Neural cell (in vitro differentiated cells): ENCODE measurements at regions not wholly inside any gene's neighbourhood (a gene's known extent, or its start where the extent isn't known, plus 50 kb on each side); places are given as distances from the start of the nearest gene placed in this dataset.

Source experiments
- H2AFZ ChIP-seq: fragments of 200-600, 300-800 bp; sonication (generic), shearing (Covaris generic); 2 replicates; pipeline ENCODE4 v1.6.0; 2014; ENCODE audit warnings: low read depth, mild to moderate bottlenecking, antibody characterized with exemption, low read length, moderate library complexity
- H3F3A ChIP-seq: fragments of 200-600 bp; shearing (Covaris generic); 2 replicates; pipeline ENCODE4 v1.6.1; 2016; ENCODE audit warnings: mild to moderate bottlenecking, moderate library complexity, mixed read lengths, antibody characterized with exemption, low read length; ENCODE audit not compliant: insufficient read depth, poor library complexity, severe bottlenecking
- H3K27ac ChIP-seq: fragments of 200-600, 300-800 bp; sonication (generic), shearing (Covaris generic); 2 replicates; pipeline ENCODE4 v1.5.1; 2014; ENCODE audit warnings: mild to moderate bottlenecking, low read length, moderate library complexity
- H3K27me3 ChIP-seq: fragments of 300-800, 200-600 bp; sonication (generic), shearing (Covaris generic); 2 replicates; pipeline ENCODE4 v1.6.0; 2014; ENCODE audit warnings: mild to moderate bottlenecking, low read depth, low read length, moderate library complexity; ENCODE audit not compliant: insufficient read depth
- H3K36me3 ChIP-seq: fragments of 300-800, 200-600 bp; sonication (generic), shearing (Covaris generic); 2 replicates; pipeline ENCODE4 v1.5.1; 2014; ENCODE audit warnings: mild to moderate bottlenecking, antibody characterized with exemption, low read length, moderate library complexity; ENCODE audit not compliant: insufficient read depth
- H3K4me2 ChIP-seq: fragments of 300-800, 200-600 bp; sonication (generic), shearing (Covaris generic); 2 replicates; pipeline ENCODE4 v1.6.0; 2014; ENCODE audit warnings: mild to moderate bottlenecking, low read length
- H3K4me3 ChIP-seq: fragments of 300-800, 200-600 bp; sonication (generic), shearing (Covaris generic); 2 replicates; pipeline ENCODE4 v1.5.1; 2014; ENCODE audit warnings: mild to moderate bottlenecking, low read length, moderate library complexity
- H3K79me2 ChIP-seq: fragments of 200-600 bp; shearing (Covaris generic); replicated peaks from 2 replicates; pipeline ENCODE4 v1.6.0; 2014; ENCODE audit warnings: mild to moderate bottlenecking, low read length, moderate library complexity; ENCODE audit not compliant: insufficient read depth
- H3K9ac ChIP-seq: fragments of 300-800, 200-600 bp; sonication (generic), shearing (Covaris generic); 2 replicates; pipeline ENCODE4 v1.6.1; 2016; ENCODE audit warnings: mild to moderate bottlenecking, low read length, mixed read lengths
- H3K9me2 ChIP-seq: fragments of 200-600 bp; shearing (Covaris generic); 2 replicates; pipeline ENCODE4 v1.6.1; 2016; ENCODE audit warnings: mild to moderate bottlenecking, low read length, mixed read lengths; ENCODE audit not compliant: insufficient read depth
- H3K9me3 ChIP-seq: fragments of 200-600, 300-800 bp; sonication (generic), shearing (Covaris generic); 2 replicates; pipeline ENCODE4 v1.6.1; 2016; ENCODE audit warnings: mild to moderate bottlenecking, mixed run types, low read length, moderate library complexity, mixed read lengths
- H4K20me1 ChIP-seq: fragments of 200-600 bp; shearing (Covaris generic); 2 replicates; pipeline ENCODE4 v1.6.1; 2016; ENCODE audit warnings: mild to moderate bottlenecking, mixed run types; ENCODE audit not compliant: insufficient read depth
- EP300 ChIP-seq: fragments of 450-650 bp; conservative IDR thresholded peaks from 2 replicates; pipeline ENCODE4 v1.6.1; 2014; ENCODE audit warnings: antibody characterized with exemption, mild to moderate bottlenecking, moderate library complexity; ENCODE audit not compliant: poor library complexity, severe bottlenecking
- EZH2 ChIP-seq: fragments of 200-600, 300-800 bp; shearing (Covaris generic), sonication (generic); IDR thresholded peaks from 2 replicates; pipeline ENCODE4 v1.6.1; 2014; ENCODE audit warnings: antibody characterized with exemption, low read length, borderline replicate concordance, mild to moderate bottlenecking; ENCODE audit not compliant: insufficient read depth, poor library complexity, severe bottlenecking
- MXI1 ChIP-seq: fragments of 450-650 bp; conservative IDR thresholded peaks from 2 replicates; pipeline ENCODE4 v1.6.1; 2014; ENCODE audit warnings: antibody characterized with exemption, mild to moderate bottlenecking; ENCODE audit not compliant: poor library complexity, severe bottlenecking
- POLR2AphosphoS5 ChIP-seq: IDR thresholded peaks from 2 replicates; pipeline ENCODE4 v1.6.1; 2012
- RAD21 ChIP-seq: fragments of 450-650 bp; conservative IDR thresholded peaks from 2 replicates; pipeline ENCODE4 v1.6.1; 2014; ENCODE audit warnings: antibody characterized with exemption, mild to moderate bottlenecking, moderate library complexity
- SMC3 ChIP-seq: fragments of 450-650 bp; conservative IDR thresholded peaks from 2 replicates; pipeline ENCODE4 v1.6.1; 2014; ENCODE audit warnings: antibody characterized with exemption, mild to moderate bottlenecking, moderate library complexity; ENCODE audit not compliant: poor library complexity
- TAF1 ChIP-seq: IDR thresholded peaks from 2 replicates; pipeline ENCODE4 v1.6.1; 2012; ENCODE audit warnings: low read depth
- TF ChIP-seq, protein P1 (sequence below): IDR thresholded peaks from 2 replicates; pipeline ENCODE4 v1.6.1; 2012; ENCODE audit warnings: borderline replicate concordance
- TF ChIP-seq, protein P2 (sequence below): fragments of 450-650 bp; IDR thresholded peaks from 2 replicates; pipeline ENCODE4 v1.5.1; 2014; ENCODE audit warnings: antibody characterized with exemption, mild to moderate bottlenecking, moderate library complexity; ENCODE audit not compliant: poor library complexity, severe bottlenecking

DNA sequence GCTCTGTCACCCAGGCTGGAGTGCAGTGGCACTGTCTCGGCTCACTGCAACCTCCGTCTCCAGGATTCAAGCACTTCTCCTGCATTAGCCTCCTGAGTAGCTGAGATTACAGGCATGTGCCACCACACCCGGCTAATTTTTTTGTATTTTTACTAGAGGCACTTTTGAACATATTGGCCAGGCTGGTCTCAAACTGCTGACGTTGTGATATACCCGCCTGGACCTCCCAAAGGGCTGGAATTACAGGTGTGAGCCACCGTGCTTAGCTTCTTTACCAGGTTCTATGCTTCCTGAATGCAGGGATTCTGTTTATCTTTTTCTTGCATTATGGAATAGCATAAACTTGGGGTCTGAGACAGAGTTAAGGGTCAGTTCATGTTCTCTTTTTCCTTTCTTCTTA lies 317.9 kb upstream of the RBFOX1 start:
- Histone ChIP-seq H3K9me2 (no peaks in the 10 kb centered on the region), H3K4me2 (no peak overlapping the region), H2AFZ (no peak overlapping the region), H4K20me1 (no peaks in the 10 kb centered on the region), H3K27me3 (no peaks in the 10 kb centered on the region), H3K79me2 (no peaks in the 10 kb centered on the region), H3K36me3 (no peaks in the 10 kb centered on the region), H3K27ac (no peak overlapping the region), H3K9ac (no peak overlapping the region), H3F3A (no peaks in the 10 kb centered on the region), H3K4me3 (no peak overlapping the region), H3K9me3 (no peaks in the 10 kb centered on the region)
- TF ChIP-seq TAF1 (no peak), MXI1 (no peak), SMC3 (no peak), RAD21 (no peak)

DNA sequence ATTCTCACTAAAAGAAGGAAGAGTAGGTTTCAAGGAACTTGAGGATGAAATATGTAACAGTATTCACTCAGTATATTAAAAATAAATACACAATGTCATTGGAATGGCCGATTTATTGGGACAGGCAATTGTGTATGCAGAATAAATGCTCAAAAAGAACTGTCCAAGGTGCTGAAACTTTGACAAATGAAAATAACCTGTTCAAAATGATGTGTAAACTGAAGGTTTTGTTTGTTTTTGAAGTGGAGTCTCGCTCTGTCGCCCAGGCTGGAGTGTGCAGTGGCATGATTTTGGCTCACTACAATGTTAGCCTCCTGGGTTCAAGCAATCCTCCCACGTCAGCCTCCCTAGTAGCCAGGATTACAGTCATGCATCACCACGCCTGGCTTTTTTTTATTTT lies 318.7 kb upstream of the RBFOX1 start:
- TF ChIP-seq RAD21: no peak
- no peak for TF ChIP-seq SMC3
- no peak for TF ChIP-seq EP300
- TF ChIP-seq POLR2AphosphoS5: no peak
- TF ChIP-seq, protein P1, sequence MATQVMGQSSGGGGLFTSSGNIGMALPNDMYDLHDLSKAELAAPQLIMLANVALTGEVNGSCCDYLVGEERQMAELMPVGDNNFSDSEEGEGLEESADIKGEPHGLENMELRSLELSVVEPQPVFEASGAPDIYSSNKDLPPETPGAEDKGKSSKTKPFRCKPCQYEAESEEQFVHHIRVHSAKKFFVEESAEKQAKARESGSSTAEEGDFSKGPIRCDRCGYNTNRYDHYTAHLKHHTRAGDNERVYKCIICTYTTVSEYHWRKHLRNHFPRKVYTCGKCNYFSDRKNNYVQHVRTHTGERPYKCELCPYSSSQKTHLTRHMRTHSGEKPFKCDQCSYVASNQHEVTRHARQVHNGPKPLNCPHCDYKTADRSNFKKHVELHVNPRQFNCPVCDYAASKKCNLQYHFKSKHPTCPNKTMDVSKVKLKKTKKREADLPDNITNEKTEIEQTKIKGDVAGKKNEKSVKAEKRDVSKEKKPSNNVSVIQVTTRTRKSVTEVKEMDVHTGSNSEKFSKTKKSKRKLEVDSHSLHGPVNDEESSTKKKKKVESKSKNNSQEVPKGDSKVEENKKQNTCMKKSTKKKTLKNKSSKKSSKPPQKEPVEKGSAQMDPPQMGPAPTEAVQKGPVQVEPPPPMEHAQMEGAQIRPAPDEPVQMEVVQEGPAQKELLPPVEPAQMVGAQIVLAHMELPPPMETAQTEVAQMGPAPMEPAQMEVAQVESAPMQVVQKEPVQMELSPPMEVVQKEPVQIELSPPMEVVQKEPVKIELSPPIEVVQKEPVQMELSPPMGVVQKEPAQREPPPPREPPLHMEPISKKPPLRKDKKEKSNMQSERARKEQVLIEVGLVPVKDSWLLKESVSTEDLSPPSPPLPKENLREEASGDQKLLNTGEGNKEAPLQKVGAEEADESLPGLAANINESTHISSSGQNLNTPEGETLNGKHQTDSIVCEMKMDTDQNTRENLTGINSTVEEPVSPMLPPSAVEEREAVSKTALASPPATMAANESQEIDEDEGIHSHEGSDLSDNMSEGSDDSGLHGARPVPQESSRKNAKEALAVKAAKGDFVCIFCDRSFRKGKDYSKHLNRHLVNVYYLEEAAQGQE: no peak
- no peak for TF ChIP-seq TAF1
- TF ChIP-seq, protein P2, sequence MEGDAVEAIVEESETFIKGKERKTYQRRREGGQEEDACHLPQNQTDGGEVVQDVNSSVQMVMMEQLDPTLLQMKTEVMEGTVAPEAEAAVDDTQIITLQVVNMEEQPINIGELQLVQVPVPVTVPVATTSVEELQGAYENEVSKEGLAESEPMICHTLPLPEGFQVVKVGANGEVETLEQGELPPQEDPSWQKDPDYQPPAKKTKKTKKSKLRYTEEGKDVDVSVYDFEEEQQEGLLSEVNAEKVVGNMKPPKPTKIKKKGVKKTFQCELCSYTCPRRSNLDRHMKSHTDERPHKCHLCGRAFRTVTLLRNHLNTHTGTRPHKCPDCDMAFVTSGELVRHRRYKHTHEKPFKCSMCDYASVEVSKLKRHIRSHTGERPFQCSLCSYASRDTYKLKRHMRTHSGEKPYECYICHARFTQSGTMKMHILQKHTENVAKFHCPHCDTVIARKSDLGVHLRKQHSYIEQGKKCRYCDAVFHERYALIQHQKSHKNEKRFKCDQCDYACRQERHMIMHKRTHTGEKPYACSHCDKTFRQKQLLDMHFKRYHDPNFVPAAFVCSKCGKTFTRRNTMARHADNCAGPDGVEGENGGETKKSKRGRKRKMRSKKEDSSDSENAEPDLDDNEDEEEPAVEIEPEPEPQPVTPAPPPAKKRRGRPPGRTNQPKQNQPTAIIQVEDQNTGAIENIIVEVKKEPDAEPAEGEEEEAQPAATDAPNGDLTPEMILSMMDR: no peak
- no peak for TF ChIP-seq MXI1
- TF ChIP-seq EZH2: no peak
- no peaks in the 10 kb centered on the region for H3K79me2 ChIP-seq
- no peaks in the 10 kb centered on the region for H3K9me3 ChIP-seq
- no peaks in the 10 kb centered on the region for H3K27me3 ChIP-seq
- no peaks in the 10 kb centered on the region for H3F3A ChIP-seq
- H3K27ac ChIP-seq: no peak overlapping the region
- no peaks in the 10 kb centered on the region for H3K36me3 ChIP-seq
- no peaks in the 10 kb centered on the region for H4K20me1 ChIP-seq
- H2AFZ ChIP-seq: no peak overlapping the region
- H3K4me3 ChIP-seq: no peak overlapping the region
- no peak overlapping the region for H3K9ac ChIP-seq
- H3K4me2 ChIP-seq: no peak overlapping the region
- no peaks in the 10 kb centered on the region for H3K9me2 ChIP-seq

DNA sequence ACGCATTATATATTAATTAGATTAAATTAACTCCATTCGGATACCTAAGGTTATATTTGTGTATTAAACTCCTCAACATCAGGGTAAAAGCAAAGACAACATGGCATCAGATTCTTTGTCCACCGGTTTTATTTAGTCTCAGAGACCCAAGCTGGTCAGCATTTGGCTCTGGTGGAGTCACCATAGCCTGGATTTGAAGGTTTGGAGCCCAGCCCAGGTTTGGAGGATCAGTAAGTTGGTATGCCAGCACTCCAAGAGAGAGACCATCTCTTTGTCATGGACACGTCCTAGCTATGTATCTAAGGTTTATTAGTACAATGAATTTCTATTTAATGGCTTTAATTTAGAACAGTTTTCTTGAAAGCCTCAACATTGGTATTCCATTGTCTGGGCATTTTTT lies 328.4 kb upstream of the RBFOX1 start:
- Histone ChIP-seq H4K20me1 (no peaks in the 10 kb centered on the region), H3F3A (no peaks in the 10 kb centered on the region), H3K9me2 (no peaks in the 10 kb centered on the region), H3K36me3 (no peaks in the 10 kb centered on the region), H3K9ac (no peak overlapping the region), H3K4me3 (no peak overlapping the region), H3K9me3 (no peaks in the 10 kb centered on the region), H3K4me2 (no peak overlapping the region), H3K27ac (no peak overlapping the region), H2AFZ (no peak overlapping the region), H3K79me2 (no peaks in the 10 kb centered on the region), H3K27me3 (no peaks in the 10 kb centered on the region)
- TF ChIP-seq EP300 (no peak), TAF1 (no peak), EZH2 (no peak), SMC3 (no peak), MXI1 (no peak), RAD21 (no peak), POLR2AphosphoS5 (no peak)
- TF ChIP-seq, protein P1: no peak
- TF ChIP-seq, protein P2: no peak
